Karpas-422 (cell line): ENCODE measurements at regions not wholly inside any gene's neighbourhood (a gene's known extent, or its start where the extent isn't known, plus 50 kb on each side); places are given as distances from the start of the nearest gene placed in this dataset.

Experiments used
- DNase-seq: peaks from one replicate; pipeline ENCODE4 v3.0.0-alpha.2; 2015
- H2AFZ ChIP-seq: fragments of 200-600 bp; sonication (generic); 2 replicates; pipeline ENCODE4 v1.6.1; 2014; ENCODE audit warnings: antibody characterized with exemption, low read length, mixed read lengths
- H3K27ac ChIP-seq: fragments of 200-600 bp; sonication (generic); 2 replicates; pipeline ENCODE4 v1.5.1; 2014; ENCODE audit warnings: mild to moderate bottlenecking, low read length, moderate library complexity
- H3K27me3 ChIP-seq: fragments of 200-600 bp; sonication (generic); 2 replicates; pipeline ENCODE4 v1.6.1; 2014; ENCODE audit warnings: low read length, mixed read lengths
- H3K36me3 ChIP-seq: fragments of 200-600 bp; sonication (generic); 2 replicates; pipeline ENCODE4 v1.6.1; 2014; ENCODE audit warnings: low read length, mixed read lengths; ENCODE audit not compliant: insufficient read depth
- H3K4me1 ChIP-seq: fragments of 200-600 bp; sonication (generic); 2 replicates; pipeline ENCODE4 v1.6.1; 2014; ENCODE audit warnings: mild to moderate bottlenecking, low read length, mixed read lengths
- H3K4me2 ChIP-seq: fragments of 200-600 bp; sonication (generic); 2 replicates; pipeline ENCODE4 v1.6.1; 2014; ENCODE audit warnings: low read length, low read depth, mild to moderate bottlenecking; ENCODE audit not compliant: poor library complexity, severe bottlenecking
- H3K4me3 ChIP-seq: fragments of 200-600 bp; sonication (generic); 2 replicates; pipeline ENCODE4 v1.5.1; 2014; ENCODE audit warnings: mild to moderate bottlenecking, antibody characterized with exemption, low read length, mixed read lengths
- H3K79me2 ChIP-seq: fragments of 200-600 bp; sonication (generic); 2 replicates; pipeline ENCODE4 v1.6.1; 2014; ENCODE audit warnings: mild to moderate bottlenecking, low read length, mixed read lengths
- H3K9ac ChIP-seq: fragments of 200-600 bp; sonication (generic); 2 replicates; pipeline ENCODE4 v1.6.0; 2014; ENCODE audit warnings: low read length
- H3K9me2 ChIP-seq: fragments of 200-600 bp; sonication (generic), shearing (Covaris generic); replicated peaks from 2 replicates; pipeline ENCODE4 v1.6.0; 2014; ENCODE audit warnings: mild to moderate bottlenecking, low read length, moderate library complexity; ENCODE audit not compliant: insufficient read depth
- H3K9me3 ChIP-seq: fragments of 300-700, 200-600 bp; sonication (generic); 2 replicates; pipeline ENCODE4 v1.6.1; 2014; ENCODE audit warnings: low read length, mixed read lengths
- H4K20me1 ChIP-seq: fragments of 200-600 bp; sonication (generic); 2 replicates; pipeline ENCODE4 v1.6.1; 2014; ENCODE audit warnings: mild to moderate bottlenecking, antibody characterized with exemption, low read length, low read depth; ENCODE audit not compliant: insufficient read depth

- no peaks in the 10 kb centered on the region for H3K27me3 ChIP-seq
- no peaks in the 10 kb centered on the region for H3K36me3 ChIP-seq
- H3K9ac ChIP-seq = no peak overlapping the region
- no peaks in the 10 kb centered on the region for H3K9me2 ChIP-seq
- H4K20me1 ChIP-seq = no peaks in the 10 kb centered on the region
- H3K4me3 ChIP-seq = no peak overlapping the region
- H2AFZ ChIP-seq = no peak overlapping the region
- DNase-seq = no peak
- no peaks in the 10 kb centered on the region for H3K79me2 ChIP-seq
- H3K27ac ChIP-seq = no peak overlapping the region
- no peak overlapping the region for H3K4me2 ChIP-seq
- H3K4me1 ChIP-seq = no peaks in the 10 kb centered on the region
- no peaks in the 10 kb centered on the region for H3K9me3 ChIP-seq
Measured at GRCh38 chr14:53237488-53237887, 84.4 kb upstream of the DDHD1 start.

- Histone ChIP-seq H3K9me3 (no peaks in the 10 kb centered on the region), H4K20me1 (no peaks in the 10 kb centered on the region), H3K4me3 (no peak overlapping the region), H3K9ac (no peak overlapping the region), H3K9me2 (no peaks in the 10 kb centered on the region), H2AFZ (no peak overlapping the region), H3K36me3 (no peaks in the 10 kb centered on the region), H3K27me3 (no peaks in the 10 kb centered on the region), H3K79me2 (no peaks in the 10 kb centered on the region), H3K27ac (no peak overlapping the region), H3K4me1 (no peaks in the 10 kb centered on the region), H3K4me2 (no peak overlapping the region)
- no peak for DNase-seq
Measured at GRCh38 chr14:53236708-53237107, 83.6 kb upstream of the DDHD1 start.

GRCh38 chr14:53231171-53231570 is 78.0 kb upstream of the DDHD1 start:
- no peak overlapping the region for H3K4me3 ChIP-seq
- no peaks in the 10 kb centered on the region for H3K4me1 ChIP-seq
- DNase-seq = no peak
- H3K79me2 ChIP-seq = no peaks in the 10 kb centered on the region
- no peaks in the 10 kb centered on the region for H3K27me3 ChIP-seq
- H3K9me2 ChIP-seq = no peaks in the 10 kb centered on the region
- H3K4me2 ChIP-seq = no peak overlapping the region
- H3K9me3 ChIP-seq = no peaks in the 10 kb centered on the region
- no peak overlapping the region for H3K27ac ChIP-seq
- no peak overlapping the region for H3K9ac ChIP-seq
- no peaks in the 10 kb centered on the region for H3K36me3 ChIP-seq
- H4K20me1 ChIP-seq = no peaks in the 10 kb centered on the region
- H2AFZ ChIP-seq = no peak overlapping the region

GRCh38 chr14:53228966-53229365 is 75.8 kb upstream of the DDHD1 start:
- Histone ChIP-seq H3K9ac (no peak overlapping the region), H3K4me2 (no peak overlapping the region), H3K4me3 (no peak overlapping the region), H3K9me2 (no peaks in the 10 kb centered on the region), H3K4me1 (no peaks in the 10 kb centered on the region), H3K27ac (no peak overlapping the region), H2AFZ (no peak overlapping the region), H4K20me1 (no peaks in the 10 kb centered on the region), H3K27me3 (no peaks in the 10 kb centered on the region), H3K36me3 (no peaks in the 10 kb centered on the region), H3K9me3 (no peaks in the 10 kb centered on the region), H3K79me2 (no peaks in the 10 kb centered on the region)
- no peak for DNase-seq

- H3K36me3 ChIP-seq = no peaks in the 10 kb centered on the region
- H3K4me1 ChIP-seq = no peaks in the 10 kb centered on the region
- no peak overlapping the region for H3K9ac ChIP-seq
- H3K4me2 ChIP-seq = no peak overlapping the region
- no peak overlapping the region for H3K4me3 ChIP-seq
- no peaks in the 10 kb centered on the region for H3K79me2 ChIP-seq
- no peaks in the 10 kb centered on the region for H3K9me3 ChIP-seq
- DNase-seq = no peak
- no peaks in the 10 kb centered on the region for H3K9me2 ChIP-seq
- no peaks in the 10 kb centered on the region for H3K27me3 ChIP-seq
- H3K27ac ChIP-seq = no peak overlapping the region
- no peak overlapping the region for H2AFZ ChIP-seq
- no peaks in the 10 kb centered on the region for H4K20me1 ChIP-seq
Measured at GRCh38 chr14:53227154-53227718, 74.1 kb upstream of the DDHD1 start.

GRCh38 chr14:53226553-53226952 is 73.4 kb upstream of the DDHD1 start:
- Histone ChIP-seq H3K4me2 (no peak overlapping the region), H4K20me1 (no peaks in the 10 kb centered on the region), H3K9me2 (no peaks in the 10 kb centered on the region), H3K4me1 (no peaks in the 10 kb centered on the region), H3K79me2 (no peaks in the 10 kb centered on the region), H3K27ac (no peak overlapping the region), H3K9ac (no peak overlapping the region), H2AFZ (no peak overlapping the region), H3K9me3 (no peaks in the 10 kb centered on the region), H3K36me3 (no peaks in the 10 kb centered on the region), H3K27me3 (no peaks in the 10 kb centered on the region), H3K4me3 (no peak overlapping the region)
- DNase-seq = no peak

- Histone ChIP-seq H3K9me2 (no peaks in the 10 kb centered on the region), H3K36me3 (no peaks in the 10 kb centered on the region), H3K79me2 (no peaks in the 10 kb centered on the region), H3K4me1 (peaks cover 8% of the 10 kb centered on the region), H4K20me1 (no peaks in the 10 kb centered on the region), H3K4me2 (no peak overlapping the region), H2AFZ (no peak overlapping the region), H3K4me3 (no peak overlapping the region), H3K9ac (no peak overlapping the region), H3K27me3 (no peaks in the 10 kb centered on the region), H3K27ac (no peak overlapping the region), H3K9me3 (no peaks in the 10 kb centered on the region)
- DNase-seq = no peak
Measured at GRCh38 chr14:53220914-53221313, 67.8 kb upstream of the DDHD1 start.

- Histone ChIP-seq H3K27ac (no peak overlapping the region), H2AFZ (peak overlapping the region; percentile 73)
Measured at GRCh38 chr14:53218161-53218560, 65.0 kb upstream of the DDHD1 start.

More at GRCh38 chr14:53218161-53218560, 65.0 kb upstream of the DDHD1 start:
- H3K9me2 ChIP-seq = no peaks in the 10 kb centered on the region
- H4K20me1 ChIP-seq = no peaks in the 10 kb centered on the region
- no peaks in the 10 kb centered on the region for H3K79me2 ChIP-seq
- peak overlapping the region; percentile 72 for H3K4me3 ChIP-seq
- no peaks in the 10 kb centered on the region for H3K36me3 ChIP-seq
- peak overlapping the region; percentile 67 for H3K9ac ChIP-seq
- no peaks in the 10 kb centered on the region for H3K9me3 ChIP-seq
- H3K4me2 ChIP-seq = peak overlapping the region; percentile 76
- peaks cover 8% of the 10 kb centered on the region for H3K4me1 ChIP-seq
- DNase-seq = no peak
- no peaks in the 10 kb centered on the region for H3K27me3 ChIP-seq
